PC-3 (cell line): ENCODE measurements at regions not wholly inside any gene's neighbourhood (a gene's known extent, or its start where the extent isn't known, plus 50 kb on each side); places are given as distances from the start of the nearest gene placed in this dataset.

ENCODE experiments used
- EZH2 ChIP-seq: fragments of 300-600 bp; sonication (generic); IDR thresholded peaks from one replicate; pipeline ENCODE4 v1.6.1; 2017; ENCODE audit warnings: antibody characterized with exemption, mild to moderate bottlenecking, low read length; ENCODE audit not compliant: unreplicated experiment
- EZH2phosphoT487 ChIP-seq: fragments of 300-600 bp; sonication (generic); IDR thresholded peaks from 2 replicates; pipeline ENCODE4 v1.6.1; 2018; ENCODE audit warnings: mild to moderate bottlenecking, antibody characterized with exemption, low read length, borderline replicate concordance
- TF ChIP-seq, protein P1 (sequence below): fragments of 300-600 bp; sonication (generic); conservative IDR thresholded peaks from 2 replicates; pipeline ENCODE4 v1.5.1; 2017; ENCODE audit warnings: antibody characterized with exemption, low read depth, mild to moderate bottlenecking, low read length

- TF ChIP-seq, protein P1, sequence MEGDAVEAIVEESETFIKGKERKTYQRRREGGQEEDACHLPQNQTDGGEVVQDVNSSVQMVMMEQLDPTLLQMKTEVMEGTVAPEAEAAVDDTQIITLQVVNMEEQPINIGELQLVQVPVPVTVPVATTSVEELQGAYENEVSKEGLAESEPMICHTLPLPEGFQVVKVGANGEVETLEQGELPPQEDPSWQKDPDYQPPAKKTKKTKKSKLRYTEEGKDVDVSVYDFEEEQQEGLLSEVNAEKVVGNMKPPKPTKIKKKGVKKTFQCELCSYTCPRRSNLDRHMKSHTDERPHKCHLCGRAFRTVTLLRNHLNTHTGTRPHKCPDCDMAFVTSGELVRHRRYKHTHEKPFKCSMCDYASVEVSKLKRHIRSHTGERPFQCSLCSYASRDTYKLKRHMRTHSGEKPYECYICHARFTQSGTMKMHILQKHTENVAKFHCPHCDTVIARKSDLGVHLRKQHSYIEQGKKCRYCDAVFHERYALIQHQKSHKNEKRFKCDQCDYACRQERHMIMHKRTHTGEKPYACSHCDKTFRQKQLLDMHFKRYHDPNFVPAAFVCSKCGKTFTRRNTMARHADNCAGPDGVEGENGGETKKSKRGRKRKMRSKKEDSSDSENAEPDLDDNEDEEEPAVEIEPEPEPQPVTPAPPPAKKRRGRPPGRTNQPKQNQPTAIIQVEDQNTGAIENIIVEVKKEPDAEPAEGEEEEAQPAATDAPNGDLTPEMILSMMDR, result no peak
- no peak for TF ChIP-seq EZH2phosphoT487
- TF ChIP-seq EZH2, result no peak
These were observed 150.5 kb upstream of the PRR20G start for GRCh38 chr3:127438371-127438770.
